DOHH2 (cell line): ENCODE measurements at regions not wholly inside any gene's neighbourhood (a gene's known extent, or its start where the extent isn't known, plus 50 kb on each side); places are given as distances from the start of the nearest gene placed in this dataset.

ENCODE experiments used
- EZH2phosphoT487 ChIP-seq: fragments of 200-600 bp; sonication (generic); IDR thresholded peaks from 2 replicates; pipeline ENCODE4 v1.6.1; 2017; ENCODE audit warnings: borderline replicate concordance, mild to moderate bottlenecking, antibody characterized with exemption, low read length, moderate library complexity, mixed read lengths
- TF ChIP-seq, protein P1 (sequence below): fragments of 200-600 bp; sonication (generic); IDR thresholded peaks from one replicate; pipeline ENCODE4 v1.5.1; 2014; ENCODE audit warnings: antibody characterized with exemption, mild to moderate bottlenecking, low read depth, low read length; ENCODE audit not compliant: poor library complexity, severe bottlenecking

DNA sequence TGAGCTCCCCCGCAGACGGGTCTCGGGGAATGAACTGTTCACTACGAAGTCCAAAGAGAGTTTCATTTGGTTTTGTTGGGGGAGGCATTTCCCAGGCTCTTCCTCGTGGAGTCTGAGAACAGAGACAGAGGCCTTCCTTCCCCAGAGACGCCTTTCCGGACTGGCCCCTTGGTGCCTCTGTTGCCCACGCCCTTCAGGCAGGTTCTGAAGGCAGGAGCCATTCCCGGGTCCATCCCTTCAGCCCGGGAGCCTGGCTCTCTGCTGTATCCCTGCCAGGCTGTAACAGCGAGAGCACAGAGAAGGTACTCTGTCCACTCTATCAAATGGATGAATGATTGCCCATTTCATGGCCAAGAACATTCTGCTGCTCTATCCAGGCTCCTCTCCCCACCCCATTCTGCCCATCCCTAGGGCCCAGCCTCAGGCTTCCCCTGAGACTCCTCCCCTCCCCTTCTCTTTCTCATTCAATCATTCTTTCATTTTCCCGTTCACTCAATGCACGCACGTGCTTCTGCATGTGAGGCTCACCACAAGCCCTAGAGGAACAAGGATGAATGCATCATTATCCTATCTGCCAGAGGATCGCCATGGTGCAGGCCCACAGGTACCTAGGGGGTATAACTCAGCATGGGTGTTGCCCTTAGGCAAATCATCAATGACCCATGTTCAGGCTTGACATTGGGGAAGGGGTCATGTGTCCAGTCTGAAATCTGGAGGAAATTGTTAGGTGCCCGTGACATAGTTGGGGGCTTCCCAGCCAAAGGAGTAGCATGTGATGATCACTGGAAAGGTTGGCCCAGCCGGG lies 298.6 kb downstream of the ZNF536 start:
- TF ChIP-seq, protein P1, sequence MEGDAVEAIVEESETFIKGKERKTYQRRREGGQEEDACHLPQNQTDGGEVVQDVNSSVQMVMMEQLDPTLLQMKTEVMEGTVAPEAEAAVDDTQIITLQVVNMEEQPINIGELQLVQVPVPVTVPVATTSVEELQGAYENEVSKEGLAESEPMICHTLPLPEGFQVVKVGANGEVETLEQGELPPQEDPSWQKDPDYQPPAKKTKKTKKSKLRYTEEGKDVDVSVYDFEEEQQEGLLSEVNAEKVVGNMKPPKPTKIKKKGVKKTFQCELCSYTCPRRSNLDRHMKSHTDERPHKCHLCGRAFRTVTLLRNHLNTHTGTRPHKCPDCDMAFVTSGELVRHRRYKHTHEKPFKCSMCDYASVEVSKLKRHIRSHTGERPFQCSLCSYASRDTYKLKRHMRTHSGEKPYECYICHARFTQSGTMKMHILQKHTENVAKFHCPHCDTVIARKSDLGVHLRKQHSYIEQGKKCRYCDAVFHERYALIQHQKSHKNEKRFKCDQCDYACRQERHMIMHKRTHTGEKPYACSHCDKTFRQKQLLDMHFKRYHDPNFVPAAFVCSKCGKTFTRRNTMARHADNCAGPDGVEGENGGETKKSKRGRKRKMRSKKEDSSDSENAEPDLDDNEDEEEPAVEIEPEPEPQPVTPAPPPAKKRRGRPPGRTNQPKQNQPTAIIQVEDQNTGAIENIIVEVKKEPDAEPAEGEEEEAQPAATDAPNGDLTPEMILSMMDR: no peak
- TF ChIP-seq EZH2phosphoT487: no peak
